Skeletal muscle cell (primary cell): ENCODE measurements at regions not wholly inside any gene's neighbourhood (a gene's known extent, or its start where the extent isn't known, plus 50 kb on each side); places are given as distances from the start of the nearest gene placed in this dataset.
A peak's percentile ranks its signal among the peaks of the same experiment; 100 is the strongest.
"Not testable (repeated sequence)": the region's sequence is repeated elsewhere in the genome, so short reads cannot be mapped to it uniquely, and the experiment has no call there.

Experiments
- DNase-seq: peaks from one replicate; pipeline ENCODE4 v3.0.0-alpha.2; 2010; ENCODE audit warnings: low read depth
- H3K4me3 ChIP-seq: 2 replicates; pipeline ENCODE4 v1.5.1; 2011; ENCODE audit warnings: low read depth, mild to moderate bottlenecking, control low read depth, low read length, moderate library complexity

DNA sequence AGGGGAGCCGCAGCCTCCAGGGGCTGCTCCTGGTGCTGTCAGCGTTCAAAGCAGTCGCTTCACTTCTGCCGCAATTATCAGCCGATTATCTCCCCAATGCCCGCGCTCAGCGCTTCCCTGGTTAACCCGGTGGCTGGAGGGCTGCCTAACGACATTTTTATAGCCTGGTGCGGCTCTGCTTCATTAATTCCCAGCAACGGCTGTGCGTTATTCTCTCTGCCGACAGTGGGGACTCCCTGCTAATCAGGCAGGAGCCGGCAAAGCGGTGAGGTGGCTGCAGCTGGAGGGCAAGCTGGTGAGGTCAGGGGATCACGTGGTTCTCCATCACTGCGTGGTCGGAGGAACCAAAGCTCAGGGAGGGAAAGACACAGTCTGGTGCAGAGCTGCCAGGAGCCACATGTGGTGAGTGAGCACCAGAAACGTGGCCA lies 62.9 kb downstream of the GLRX5 start:
- peak; percentile 3 for DNase-seq
- no peak overlapping the region for H3K4me3 ChIP-seq

DNA sequence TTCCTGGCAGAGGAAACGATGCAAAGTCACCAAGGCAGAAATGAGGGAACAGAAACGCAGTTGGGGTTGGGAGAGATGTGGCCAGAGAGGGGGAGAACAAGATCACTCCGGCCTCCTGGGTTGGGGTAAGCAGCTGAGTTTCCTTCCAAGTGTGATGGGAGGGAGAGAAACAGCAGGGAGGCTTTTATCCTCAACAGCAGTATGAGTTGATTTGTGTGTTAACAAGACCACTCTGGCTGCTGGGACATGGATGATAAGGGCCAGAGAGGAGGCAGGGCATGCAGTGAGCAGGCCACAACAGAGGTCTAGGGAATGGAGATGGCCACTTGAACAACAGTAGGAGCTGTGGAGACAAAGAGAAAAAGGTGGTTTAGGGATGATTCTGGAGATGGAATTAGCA lies 66.8 kb downstream of the GLRX5 start:
- DNase-seq: no peak
- no peak overlapping the region for H3K4me3 ChIP-seq

DNA sequence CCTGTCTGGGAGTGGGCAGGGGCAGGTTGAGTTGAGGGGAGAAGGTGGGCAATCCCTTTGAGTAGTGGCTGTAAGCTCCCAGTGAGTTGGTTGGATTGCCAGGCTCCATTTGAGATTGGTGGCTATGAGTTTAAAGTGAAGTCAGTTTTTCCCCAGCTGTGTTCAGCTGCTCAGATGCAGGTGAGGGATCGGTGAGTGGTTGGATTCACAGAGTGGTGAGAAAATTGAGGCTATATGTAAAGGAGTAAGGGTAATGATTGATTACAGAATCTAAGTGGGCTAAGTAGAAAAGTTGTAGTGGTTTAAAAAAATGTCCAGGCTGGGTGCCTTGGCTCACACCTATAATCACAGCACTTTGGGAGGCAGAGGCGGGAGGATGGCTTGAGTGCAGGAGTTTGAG lies 68.6 kb downstream of the GLRX5 start:
- no peak overlapping the region for H3K4me3 ChIP-seq
- no peak for DNase-seq

DNA sequence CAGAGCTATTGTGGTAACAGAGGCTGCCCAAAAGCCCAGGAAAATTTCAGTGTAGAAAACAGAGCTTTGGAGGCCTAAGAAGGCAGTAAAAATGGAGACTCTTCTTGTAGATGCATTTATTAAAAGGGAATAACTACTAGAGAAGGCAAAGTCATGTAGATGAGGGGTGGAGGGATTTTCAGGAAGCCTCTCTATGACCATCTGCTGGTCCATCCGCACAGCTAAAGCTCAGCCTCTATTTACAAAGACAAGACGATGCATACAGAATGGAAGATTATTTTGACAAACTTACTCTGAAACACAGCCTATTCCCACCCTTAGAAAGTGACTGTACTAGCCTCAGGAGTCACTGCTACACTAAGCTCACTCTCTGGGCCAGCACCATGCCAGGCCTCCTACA lies 71.4 kb downstream of the GLRX5 start:
- DNase-seq: no peak

DNA sequence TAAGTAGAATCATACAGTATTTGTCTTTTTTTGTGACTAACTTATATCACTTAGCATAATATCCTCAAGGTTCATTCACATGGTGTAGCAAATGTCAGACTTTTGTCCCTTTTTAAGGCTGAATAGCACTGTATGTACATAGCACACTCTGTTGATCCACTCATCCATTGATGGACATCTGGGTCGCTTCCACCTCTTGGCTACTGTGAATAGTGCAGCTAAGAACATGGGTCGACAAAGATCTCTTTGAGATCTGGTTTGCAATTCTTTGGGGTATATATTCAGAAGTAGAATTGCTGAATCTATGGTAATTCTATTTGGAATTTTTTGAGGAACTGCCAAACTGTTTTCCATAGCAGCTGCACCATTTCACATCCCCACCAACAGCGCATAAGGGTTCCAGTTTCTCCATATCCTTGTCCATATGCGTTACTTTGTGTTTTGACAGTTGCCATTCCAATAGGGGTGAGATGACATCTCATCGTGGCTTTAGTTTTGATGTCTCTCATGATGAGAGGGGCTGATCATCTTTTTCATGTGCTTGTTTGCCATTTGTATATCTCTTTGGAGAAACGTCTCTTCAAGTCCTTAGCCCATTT lies 73.9 kb downstream of the GLRX5 start:
- no peak for DNase-seq
- no peak overlapping the region for H3K4me3 ChIP-seq

More for the DNA sequence above, 71.4 kb downstream of the GLRX5 start:
- H3K4me3 ChIP-seq: no peak overlapping the region

DNA sequence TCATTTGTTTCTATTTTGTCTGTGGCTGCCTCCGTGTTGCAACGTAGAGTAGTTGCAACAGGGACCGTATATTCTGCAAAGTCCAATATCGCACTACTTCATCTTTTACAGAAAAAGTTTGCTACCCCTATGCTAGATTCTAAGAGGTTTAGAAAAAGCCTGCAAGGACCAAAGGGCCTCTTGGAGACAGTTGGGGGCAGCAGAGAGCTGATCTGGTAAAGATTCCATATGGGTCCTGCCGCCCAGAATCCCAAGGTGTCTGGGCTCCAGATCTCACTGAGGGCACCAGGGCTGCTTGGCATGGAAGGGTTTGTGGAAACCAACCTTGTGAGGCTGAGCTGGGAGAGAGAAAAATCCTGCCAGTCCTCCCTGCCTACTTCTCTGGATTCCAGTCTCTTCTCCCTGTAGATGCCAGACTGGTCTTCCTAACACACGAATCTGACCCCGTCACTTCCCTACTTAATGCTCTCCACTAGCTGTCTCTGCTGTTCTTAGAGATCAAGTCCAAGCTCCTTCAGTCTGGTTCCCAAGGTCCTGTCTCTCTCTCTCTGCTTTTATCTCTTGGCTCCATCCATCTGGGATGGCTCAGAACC lies 74.6 kb downstream of the GLRX5 start:
- DNase-seq: no peak
- no peak overlapping the region for H3K4me3 ChIP-seq

DNA sequence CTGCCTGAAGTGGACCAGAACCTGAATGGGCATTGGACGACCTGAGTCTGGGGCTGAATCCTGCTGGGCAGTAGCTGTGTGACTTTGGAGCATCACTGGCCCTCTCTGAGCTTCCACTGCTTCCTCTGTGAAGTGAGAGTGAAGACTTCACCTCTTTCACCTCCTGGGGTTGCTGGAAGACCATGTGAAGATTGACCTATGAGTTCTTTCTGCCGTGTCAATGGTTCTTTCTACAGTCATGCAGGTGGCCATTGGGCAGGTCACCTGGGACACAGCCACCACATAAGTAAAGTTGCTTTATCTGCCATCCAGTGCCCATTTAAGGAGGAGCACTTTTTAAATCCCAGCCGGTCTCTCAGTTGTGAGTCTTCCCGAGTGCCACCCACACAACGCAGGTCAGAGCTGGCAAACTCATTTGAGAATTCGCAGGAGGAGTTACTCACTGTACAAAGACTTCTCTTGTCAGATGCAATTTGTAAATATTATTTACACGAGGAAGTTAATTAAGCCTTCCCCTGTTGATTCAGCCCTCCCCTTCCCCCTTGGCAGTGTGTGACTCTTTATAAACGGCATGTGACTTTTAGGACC lies 74.8 kb upstream of the TCL1B start:
- no peak for DNase-seq
- no peak overlapping the region for H3K4me3 ChIP-seq

DNA sequence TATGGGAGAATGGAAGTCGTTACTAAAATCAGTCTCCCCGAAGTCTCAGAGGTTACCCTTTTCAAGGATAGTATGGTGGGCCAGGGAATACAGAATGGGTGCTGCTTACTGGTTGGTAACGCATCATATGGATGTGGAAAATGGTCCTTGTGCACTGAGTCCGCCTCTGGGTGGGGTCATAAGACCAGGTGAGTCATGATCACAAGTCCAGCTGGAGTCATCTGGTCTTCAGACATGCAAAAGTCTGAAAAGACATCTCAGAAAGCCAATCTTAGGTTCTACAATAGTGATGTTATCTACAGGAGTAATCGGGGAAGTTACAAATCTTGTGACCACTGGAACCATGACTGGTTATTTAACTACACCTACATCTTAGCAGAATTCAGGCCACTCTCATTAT lies 71.9 kb upstream of the TCL1B start:
- H3K4me3 ChIP-seq: no peak overlapping the region
- DNase-seq: no peak

DNA sequence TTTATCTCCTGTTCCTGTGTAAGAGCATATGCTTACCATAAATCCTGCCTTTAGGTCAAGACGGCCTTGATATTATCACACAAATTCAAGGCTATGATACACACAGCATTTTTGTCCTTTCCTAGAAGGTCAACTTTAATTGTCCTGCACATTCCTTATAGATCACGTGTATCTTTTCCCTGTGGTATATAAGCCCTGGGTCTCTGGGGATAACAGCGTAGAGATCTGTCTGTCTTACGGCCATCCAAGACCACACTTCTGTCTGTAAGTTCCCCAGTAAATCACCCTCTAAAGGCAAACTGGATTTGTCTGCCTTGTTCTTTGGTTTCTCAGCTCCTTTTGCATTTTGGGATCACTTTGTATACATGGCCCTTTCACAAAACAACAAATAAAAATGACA lies 69.5 kb upstream of the TCL1B start:
- no peak for DNase-seq

DNA sequence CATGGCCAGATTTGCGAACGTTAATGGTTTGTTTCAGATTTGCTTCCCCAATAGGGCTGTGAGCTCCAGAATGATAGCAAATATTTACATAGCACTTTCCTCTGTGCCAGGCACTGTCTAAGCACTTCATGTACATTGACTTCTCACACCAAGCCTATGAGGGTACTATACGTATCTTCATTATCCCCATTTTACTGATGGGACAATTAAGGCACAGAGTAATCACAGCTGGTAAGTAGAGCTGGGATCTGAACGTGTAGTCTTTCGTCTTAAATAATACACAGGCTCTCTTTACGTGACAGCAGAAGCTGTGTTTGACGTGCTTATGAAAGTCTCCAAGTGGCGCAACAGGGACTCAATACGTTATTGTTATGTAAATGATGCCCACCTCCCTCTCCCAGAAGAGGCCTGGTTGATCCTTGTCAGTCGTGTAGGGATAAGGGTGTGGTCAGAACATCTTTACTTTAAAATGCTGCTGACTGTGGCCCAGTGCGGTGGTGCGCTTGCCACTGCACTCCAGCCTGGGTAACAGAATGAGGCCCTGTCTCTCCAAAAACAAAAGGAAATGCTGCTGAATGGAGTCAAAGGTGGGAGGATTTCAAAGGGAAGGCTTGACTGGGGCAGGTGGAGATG lies 66.3 kb upstream of the TCL1B start:
- DNase-seq: no peak
- no peak overlapping the region for H3K4me3 ChIP-seq

More for the DNA sequence above, 69.5 kb upstream of the TCL1B start:
- no peak overlapping the region for H3K4me3 ChIP-seq

DNA sequence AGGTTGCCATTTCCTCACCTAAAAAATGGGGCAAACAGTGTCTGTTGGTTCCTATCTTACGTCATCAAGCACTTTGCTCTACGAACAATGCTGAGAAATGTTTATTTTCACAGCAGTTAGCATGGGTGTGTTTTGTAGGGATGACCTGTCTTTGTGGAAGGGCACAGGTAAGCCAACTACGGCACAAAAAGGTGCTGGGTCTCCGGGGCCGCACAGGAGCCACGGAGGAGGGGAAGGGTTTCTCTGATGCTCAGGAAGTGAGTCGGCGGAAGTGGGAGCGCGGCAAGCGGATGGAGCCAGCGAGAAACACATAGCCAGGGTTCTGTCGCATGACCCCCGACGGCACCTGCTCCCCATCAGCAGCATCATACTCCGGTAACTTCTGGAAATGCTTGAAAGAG lies 65.6 kb upstream of the TCL1B start:
- no peak overlapping the region for H3K4me3 ChIP-seq

DNA sequence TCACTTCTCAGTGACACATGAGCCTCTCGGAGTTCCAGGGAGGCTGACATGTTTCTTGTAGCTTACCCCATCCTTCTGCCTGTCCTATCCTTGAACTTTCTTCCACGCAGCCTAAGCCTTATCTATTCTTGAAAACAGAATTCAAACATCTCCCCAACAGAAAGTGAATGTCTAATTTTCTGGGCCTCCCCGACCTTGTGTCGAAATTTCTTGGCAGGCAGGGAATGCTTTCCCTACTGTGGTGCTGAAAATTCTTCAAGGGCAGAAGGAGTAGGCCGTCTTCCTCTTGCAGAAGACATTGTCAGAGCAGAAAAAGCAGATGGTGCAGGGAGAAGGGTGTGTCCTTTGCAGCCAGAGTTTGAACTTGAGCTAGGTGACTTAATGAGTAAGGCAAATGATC lies 63.0 kb upstream of the TCL1B start:
- no peak for DNase-seq
- no peak overlapping the region for H3K4me3 ChIP-seq

More for the DNA sequence above, 65.6 kb upstream of the TCL1B start:
- no peak for DNase-seq

DNA sequence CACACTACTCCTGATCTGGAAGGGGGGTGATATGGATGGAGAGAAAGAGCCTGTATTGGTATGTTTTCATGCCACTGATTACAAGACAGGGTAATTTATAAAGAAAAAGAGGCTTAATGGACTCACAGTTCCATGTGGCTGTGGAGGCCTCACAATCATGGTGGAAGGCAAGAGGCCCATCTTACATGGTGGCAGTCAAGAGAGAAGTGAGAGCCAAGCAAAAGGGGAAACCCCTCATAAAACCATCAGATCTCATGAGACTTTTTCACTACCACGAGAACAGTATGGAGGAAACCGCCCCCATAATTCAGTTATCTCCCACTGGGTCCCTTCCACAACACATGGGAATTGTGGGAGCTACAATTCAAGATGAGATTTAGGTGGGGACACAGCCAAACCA lies 60.5 kb upstream of the TCL1B start:
- not testable (repeated sequence) for DNase-seq

DNA sequence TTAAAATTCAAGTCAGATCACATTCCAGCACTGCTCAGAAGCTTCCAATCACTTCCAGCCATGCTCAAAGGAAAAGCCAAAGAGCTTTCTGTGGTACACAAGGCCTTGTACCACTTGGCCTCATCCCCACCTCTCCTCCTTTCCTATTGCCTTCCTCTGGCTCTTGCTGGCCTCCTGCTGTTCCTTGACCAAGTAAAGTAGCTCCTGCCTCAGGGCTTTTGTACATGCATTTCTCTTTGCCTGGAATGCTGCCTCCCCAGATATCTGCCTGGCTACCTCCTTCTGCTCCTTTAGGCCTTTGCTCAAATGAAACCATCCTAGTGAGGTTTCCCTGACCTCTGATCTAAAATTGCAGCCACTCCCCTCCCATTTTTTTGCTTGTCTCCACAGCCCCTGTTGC lies 51.2 kb upstream of the TCL1B start:
- no peak overlapping the region for H3K4me3 ChIP-seq
- DNase-seq: no peak

More for the DNA sequence above, 60.5 kb upstream of the TCL1B start:
- not testable (repeated sequence) for H3K4me3 ChIP-seq
